WTC11 (cell line): ENCODE measurements at regions not wholly inside any gene's neighbourhood (a gene's known extent, or its start where the extent isn't known, plus 50 kb on each side); places are given as distances from the start of the nearest gene placed in this dataset.

Experiments
- ATAC-seq: fragments of 200-7000 bp; cut with Tn5 transposase; 2 replicates; pipeline ENCODE4 v1.10.0; 2021; ENCODE audit warnings: mild to moderate bottlenecking, moderate library complexity
- CTCF ChIA-PET: fragments of 300-600 bp; sonication (Branson Sonifier 250); formaldehyde crosslinking; loops from one replicate; lab custom pipeline; 2021; ENCODE audit warnings: antibody characterized with exemption; lab: Charles Lee
- POLR2A ChIA-PET: fragments of 350-600 bp; sonication (Branson Sonifier 250); formaldehyde crosslinking; loops from one replicate; lab custom pipeline; 2021; ENCODE audit warnings: antibody characterized with exemption; lab: Charles Lee
- DNase-seq: peaks from one replicate; pipeline ENCODE4 v3.0.0; 2021; ENCODE audit warnings: low spot score
- H3K27ac Mint-ChIP-seq: 2 replicates; pipeline ENCODE4 v1.8.0; 2021; ENCODE audit warnings: mixed read lengths
- H3K27me3 Mint-ChIP-seq: 2 replicates; pipeline ENCODE4 v1.8.0; 2021; ENCODE audit warnings: low read depth, mild to moderate bottlenecking, moderate library complexity, mixed read lengths
- H3K36me3 Mint-ChIP-seq: 2 replicates; pipeline ENCODE4 v1.8.0; 2021; ENCODE audit warnings: mixed read lengths
- H3K4me1 Mint-ChIP-seq: 2 replicates; pipeline ENCODE4 v1.8.0; 2022; ENCODE audit warnings: mixed read lengths
- H3K4me3 Mint-ChIP-seq: 2 replicates; pipeline ENCODE4 v1.8.0; 2021; ENCODE audit warnings: mild to moderate bottlenecking, moderate library complexity, mixed read lengths
- H3K9me3 Mint-ChIP-seq: 2 replicates; pipeline ENCODE4 v1.8.0; 2021; ENCODE audit warnings: mixed read lengths
- CREB1 ChIP-seq: sonication (generic); formaldehyde crosslinking; IDR thresholded peaks from 2 replicates; pipeline ENCODE4 v1.8.0; 2023; ENCODE audit warnings: mild to moderate bottlenecking, missing genetic modification reagents
- EMX1 ChIP-seq: fragments of 250-450 bp; sonication (Bioruptor Pico); IDR thresholded peaks from 2 replicates; pipeline ENCODE4 v1.8.0; 2021; ENCODE audit warnings: mild to moderate bottlenecking
- ETV6 ChIP-seq: sonication (generic); formaldehyde crosslinking; IDR thresholded peaks from 2 replicates; pipeline ENCODE4 v1.8.1; 2022; ENCODE audit warnings: mild to moderate bottlenecking, missing genetic modification reagents
- FOXJ3 ChIP-seq: sonication (generic); formaldehyde crosslinking; IDR thresholded peaks from 2 replicates; pipeline ENCODE4 v1.9.0; 2021; ENCODE audit warnings: missing genetic modification reagents, mild to moderate bottlenecking, borderline replicate concordance
- GRHL2 ChIP-seq: fragments of 250-450 bp; sonication (Bioruptor Pico); IDR thresholded peaks from 2 replicates; pipeline ENCODE4 v1.8.0; 2022; ENCODE audit warnings: mild to moderate bottlenecking, moderate library complexity; ENCODE audit not compliant: insufficient replicate concordance, severe bottlenecking
- GTF2I ChIP-seq: fragments of 250-450 bp; sonication (Bioruptor Pico); conservative IDR thresholded peaks from 2 replicates; pipeline ENCODE4 v1.4.0; 2021; ENCODE audit warnings: mild to moderate bottlenecking
- HMGA2 ChIP-seq: fragments of 250-450 bp; sonication (Bioruptor Pico); IDR thresholded peaks from 2 replicates; pipeline ENCODE4 v1.4.0; 2021; ENCODE audit warnings: mild to moderate bottlenecking, moderate library complexity
- NFE2L1 ChIP-seq: sonication (generic); formaldehyde crosslinking; IDR thresholded peaks from 2 replicates; pipeline ENCODE4 v1.8.1; 2023; ENCODE audit warnings: missing genetic modification reagents
- NFYB ChIP-seq: sonication (generic); formaldehyde crosslinking; conservative IDR thresholded peaks from 2 replicates; pipeline ENCODE4 v1.8.0; 2022; ENCODE audit warnings: low read depth, missing genetic modification reagents
- NR1H2 ChIP-seq: sonication (generic); formaldehyde crosslinking; IDR thresholded peaks from 2 replicates; pipeline ENCODE4 v1.9.0; 2021; ENCODE audit warnings: mild to moderate bottlenecking, moderate library complexity, missing genetic modification reagents
- RORB ChIP-seq: fragments of 250-450 bp; sonication (Bioruptor Pico); IDR thresholded peaks from 2 replicates; pipeline ENCODE4 v1.9.0; 2021; ENCODE audit warnings: mild to moderate bottlenecking
- TCF7 ChIP-seq: sonication (generic); formaldehyde crosslinking; IDR thresholded peaks from 2 replicates; pipeline ENCODE4 v1.8.0; 2022; ENCODE audit warnings: mild to moderate bottlenecking, low read depth, missing genetic modification reagents, moderate library complexity
- TEAD1 ChIP-seq: sonication (generic); formaldehyde crosslinking; IDR thresholded peaks from 2 replicates; pipeline ENCODE4 v1.8.0; 2022; ENCODE audit warnings: mild to moderate bottlenecking, missing genetic modification reagents
- ZNF317 ChIP-seq: sonication (generic); formaldehyde crosslinking; IDR thresholded peaks from 2 replicates; pipeline ENCODE4 v1.8.1; 2023; ENCODE audit warnings: low read depth, mild to moderate bottlenecking, moderate library complexity, missing genetic modification reagents, borderline replicate concordance
- ZNF396 ChIP-seq: fragments of 250-450 bp; sonication (Bioruptor Pico); IDR thresholded peaks from 2 replicates; pipeline ENCODE4 v1.8.0; 2021; ENCODE audit warnings: mild to moderate bottlenecking, moderate library complexity, borderline replicate concordance
- TF ChIP-seq, protein P1 (sequence below): fragments of 250-450 bp; sonication (Bioruptor Pico); IDR thresholded peaks from 2 replicates; pipeline ENCODE4 v1.9.0; 2021; ENCODE audit warnings: mild to moderate bottlenecking, borderline replicate concordance
- TF ChIP-seq, protein P2 (sequence below): sonication (generic); formaldehyde crosslinking; IDR thresholded peaks from 2 replicates; pipeline ENCODE4 v1.8.1; 2022; ENCODE audit warnings: low read depth, mild to moderate bottlenecking, moderate library complexity, missing genetic modification reagents, borderline replicate concordance
- TF ChIP-seq, protein P3 (sequence below): fragments of 250-450 bp; sonication (Bioruptor Pico); conservative IDR thresholded peaks from 2 replicates; pipeline ENCODE4 v1.9.0; 2021; ENCODE audit warnings: mild to moderate bottlenecking
- TF ChIP-seq, protein P4 (sequence below): sonication (generic); formaldehyde crosslinking; IDR thresholded peaks from 2 replicates; pipeline ENCODE4 v1.8.0; 2022; ENCODE audit warnings: mild to moderate bottlenecking, missing genetic modification reagents
- TF ChIP-seq, protein P5 (sequence below): fragments of 250-450 bp; sonication (Bioruptor Pico); IDR thresholded peaks from 2 replicates; pipeline ENCODE4 v2.1.2; 2022; ENCODE audit warnings: mild to moderate bottlenecking, moderate library complexity

DNA sequence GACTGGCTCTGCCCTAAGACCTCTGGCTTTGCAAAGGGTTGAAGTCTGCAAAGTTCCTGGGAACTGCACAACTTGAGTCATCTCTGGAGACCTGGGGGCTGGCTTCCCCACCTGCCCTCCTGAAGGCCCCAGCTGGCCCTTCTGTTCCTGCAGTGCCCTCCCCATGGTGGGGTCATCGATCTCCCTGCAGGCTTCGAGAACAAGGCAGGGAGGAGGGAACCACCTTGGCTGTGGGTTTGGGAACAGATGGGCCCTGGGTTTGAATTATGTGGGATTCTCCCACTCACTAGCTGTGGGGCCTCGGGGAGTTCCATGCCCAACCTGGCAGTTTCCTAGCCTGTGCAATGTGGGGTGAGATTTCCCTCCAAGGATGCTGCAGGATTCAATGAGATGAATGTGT, 310.2 kb downstream of the PTPRU start:
- TF ChIP-seq ZNF396 (CRISPR knock-in tag) (no peak), HMGA2 (CRISPR knock-in tag) (no peak), NFYB (CRISPR knock-in tag) (no peak), ETV6 (CRISPR knock-in tag) (no peak), FOXJ3 (CRISPR knock-in tag) (no peak), ZNF317 (CRISPR knock-in tag) (no peak), RORB (CRISPR knock-in tag) (no peak), NR1H2 (CRISPR knock-in tag) (no peak)
- TF ChIP-seq, protein P1, sequence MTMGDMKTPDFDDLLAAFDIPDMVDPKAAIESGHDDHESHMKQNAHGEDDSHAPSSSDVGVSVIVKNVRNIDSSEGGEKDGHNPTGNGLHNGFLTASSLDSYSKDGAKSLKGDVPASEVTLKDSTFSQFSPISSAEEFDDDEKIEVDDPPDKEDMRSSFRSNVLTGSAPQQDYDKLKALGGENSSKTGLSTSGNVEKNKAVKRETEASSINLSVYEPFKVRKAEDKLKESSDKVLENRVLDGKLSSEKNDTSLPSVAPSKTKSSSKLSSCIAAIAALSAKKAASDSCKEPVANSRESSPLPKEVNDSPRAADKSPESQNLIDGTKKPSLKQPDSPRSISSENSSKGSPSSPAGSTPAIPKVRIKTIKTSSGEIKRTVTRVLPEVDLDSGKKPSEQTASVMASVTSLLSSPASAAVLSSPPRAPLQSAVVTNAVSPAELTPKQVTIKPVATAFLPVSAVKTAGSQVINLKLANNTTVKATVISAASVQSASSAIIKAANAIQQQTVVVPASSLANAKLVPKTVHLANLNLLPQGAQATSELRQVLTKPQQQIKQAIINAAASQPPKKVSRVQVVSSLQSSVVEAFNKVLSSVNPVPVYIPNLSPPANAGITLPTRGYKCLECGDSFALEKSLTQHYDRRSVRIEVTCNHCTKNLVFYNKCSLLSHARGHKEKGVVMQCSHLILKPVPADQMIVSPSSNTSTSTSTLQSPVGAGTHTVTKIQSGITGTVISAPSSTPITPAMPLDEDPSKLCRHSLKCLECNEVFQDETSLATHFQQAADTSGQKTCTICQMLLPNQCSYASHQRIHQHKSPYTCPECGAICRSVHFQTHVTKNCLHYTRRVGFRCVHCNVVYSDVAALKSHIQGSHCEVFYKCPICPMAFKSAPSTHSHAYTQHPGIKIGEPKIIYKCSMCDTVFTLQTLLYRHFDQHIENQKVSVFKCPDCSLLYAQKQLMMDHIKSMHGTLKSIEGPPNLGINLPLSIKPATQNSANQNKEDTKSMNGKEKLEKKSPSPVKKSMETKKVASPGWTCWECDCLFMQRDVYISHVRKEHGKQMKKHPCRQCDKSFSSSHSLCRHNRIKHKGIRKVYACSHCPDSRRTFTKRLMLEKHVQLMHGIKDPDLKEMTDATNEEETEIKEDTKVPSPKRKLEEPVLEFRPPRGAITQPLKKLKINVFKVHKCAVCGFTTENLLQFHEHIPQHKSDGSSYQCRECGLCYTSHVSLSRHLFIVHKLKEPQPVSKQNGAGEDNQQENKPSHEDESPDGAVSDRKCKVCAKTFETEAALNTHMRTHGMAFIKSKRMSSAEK, result no peak
- TF ChIP-seq, all 79 proteins: peak for 0
- POLR2A ChIA-PET, result no interaction called here
- no peak for ATAC-seq
- Mint-ChIP-seq H3K36me3 (no peaks in the 10 kb centered on the region), H3K27ac (no peak overlapping the region), H3K27me3 (no peaks in the 10 kb centered on the region), H3K4me3 (no peak overlapping the region), H3K4me1 (peaks cover 10% of the 10 kb centered on the region), H3K9me3 (no peaks in the 10 kb centered on the region)
- CTCF ChIA-PET, result no interaction called here
- no peak for DNase-seq

DNA sequence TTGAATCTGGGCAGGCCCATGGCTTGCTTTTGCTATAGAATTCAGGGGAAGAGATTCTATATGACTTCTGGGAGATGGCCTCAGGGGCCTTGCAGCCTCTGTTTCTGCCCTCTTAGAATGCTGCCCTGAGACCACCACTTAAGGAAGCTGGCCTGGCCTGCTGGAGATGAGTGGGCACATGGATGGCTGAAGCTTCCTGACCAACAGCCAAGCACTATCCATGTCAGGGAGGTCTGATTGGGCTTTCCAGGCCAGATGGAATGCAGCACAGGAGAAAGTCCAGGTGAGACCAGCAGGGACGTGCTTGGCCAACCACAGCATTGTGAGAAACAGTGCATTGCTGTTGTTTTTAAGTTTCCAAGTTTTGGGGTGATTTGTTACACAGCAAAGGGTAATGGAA, 308.1 kb downstream of the PTPRU start:
- no peaks in the 10 kb centered on the region for H3K4me1 Mint-ChIP-seq
- H3K27me3 Mint-ChIP-seq, result no peaks in the 10 kb centered on the region
- ATAC-seq (no peak), DNase-seq (no peak)
- POLR2A ChIA-PET, result no interaction called here
- CTCF ChIA-PET, result no interaction called here
- H3K27ac Mint-ChIP-seq, result no peak overlapping the region
- H3K4me3 Mint-ChIP-seq, result no peak overlapping the region
- no peaks in the 10 kb centered on the region for H3K9me3 Mint-ChIP-seq
- H3K36me3 Mint-ChIP-seq, result no peaks in the 10 kb centered on the region
- TF ChIP-seq, protein P2, sequence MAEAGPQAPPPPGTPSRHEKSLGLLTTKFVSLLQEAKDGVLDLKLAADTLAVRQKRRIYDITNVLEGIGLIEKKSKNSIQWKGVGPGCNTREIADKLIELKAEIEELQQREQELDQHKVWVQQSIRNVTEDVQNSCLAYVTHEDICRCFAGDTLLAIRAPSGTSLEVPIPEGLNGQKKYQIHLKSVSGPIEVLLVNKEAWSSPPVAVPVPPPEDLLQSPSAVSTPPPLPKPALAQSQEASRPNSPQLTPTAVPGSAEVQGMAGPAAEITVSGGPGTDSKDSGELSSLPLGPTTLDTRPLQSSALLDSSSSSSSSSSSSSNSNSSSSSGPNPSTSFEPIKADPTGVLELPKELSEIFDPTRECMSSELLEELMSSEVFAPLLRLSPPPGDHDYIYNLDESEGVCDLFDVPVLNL (CRISPR knock-in tag), result no peak
- TF ChIP-seq GTF2I (CRISPR knock-in tag), result no peak
- no peak for TF ChIP-seq ETV6 (CRISPR knock-in tag)
- no peak for TF ChIP-seq GRHL2
- TF ChIP-seq, protein P3, sequence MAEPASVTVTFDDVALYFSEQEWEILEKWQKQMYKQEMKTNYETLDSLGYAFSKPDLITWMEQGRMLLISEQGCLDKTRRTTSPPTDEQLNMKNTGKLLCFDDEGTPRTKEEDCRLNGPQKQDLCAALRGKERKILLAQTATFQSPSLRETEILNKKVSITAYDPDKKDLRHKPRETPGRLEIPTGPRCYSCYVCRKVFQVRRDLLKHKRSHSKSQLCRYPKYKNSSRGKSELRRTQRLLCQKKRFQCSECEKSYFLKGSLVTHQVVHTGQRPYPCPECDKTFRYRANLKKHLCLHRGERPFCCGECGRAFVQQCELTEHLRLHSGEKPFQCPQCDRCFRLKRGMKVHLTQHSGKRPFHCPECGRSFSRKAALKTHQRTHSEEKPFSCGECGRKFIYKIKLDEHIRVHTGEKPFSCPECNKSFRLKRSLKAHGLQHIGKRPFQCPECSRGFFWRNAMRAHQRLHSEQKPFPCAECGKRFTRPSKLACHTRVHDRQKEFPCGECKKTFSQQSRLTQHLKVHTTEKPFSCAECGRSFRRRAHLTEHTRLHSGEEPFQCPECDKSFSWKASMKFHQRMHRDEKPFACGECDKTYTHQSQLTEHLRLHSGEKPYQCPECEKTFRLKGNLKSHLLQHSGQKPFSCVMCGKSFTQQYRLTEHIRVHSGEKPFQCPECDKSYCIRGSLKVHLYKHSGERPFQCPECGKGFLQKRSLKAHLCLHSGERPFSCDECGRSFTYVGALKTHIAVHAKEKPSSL (CRISPR knock-in tag), result no peak
- no peak for TF ChIP-seq CREB1 (CRISPR knock-in tag)
- no peak for TF ChIP-seq NFE2L1 (CRISPR knock-in tag)
- no peak for TF ChIP-seq TCF7 (CRISPR knock-in tag)
- no peak for TF ChIP-seq TEAD1 (CRISPR knock-in tag)
- TF ChIP-seq, protein P4, sequence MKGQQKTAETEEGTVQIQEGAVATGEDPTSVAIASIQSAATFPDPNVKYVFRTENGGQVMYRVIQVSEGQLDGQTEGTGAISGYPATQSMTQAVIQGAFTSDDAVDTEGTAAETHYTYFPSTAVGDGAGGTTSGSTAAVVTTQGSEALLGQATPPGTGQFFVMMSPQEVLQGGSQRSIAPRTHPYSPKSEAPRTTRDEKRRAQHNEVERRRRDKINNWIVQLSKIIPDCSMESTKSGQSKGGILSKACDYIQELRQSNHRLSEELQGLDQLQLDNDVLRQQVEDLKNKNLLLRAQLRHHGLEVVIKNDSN (CRISPR knock-in tag), result no peak
- no peak for TF ChIP-seq ZNF396 (CRISPR knock-in tag)
- no peak for TF ChIP-seq EMX1
- TF ChIP-seq, protein P5, sequence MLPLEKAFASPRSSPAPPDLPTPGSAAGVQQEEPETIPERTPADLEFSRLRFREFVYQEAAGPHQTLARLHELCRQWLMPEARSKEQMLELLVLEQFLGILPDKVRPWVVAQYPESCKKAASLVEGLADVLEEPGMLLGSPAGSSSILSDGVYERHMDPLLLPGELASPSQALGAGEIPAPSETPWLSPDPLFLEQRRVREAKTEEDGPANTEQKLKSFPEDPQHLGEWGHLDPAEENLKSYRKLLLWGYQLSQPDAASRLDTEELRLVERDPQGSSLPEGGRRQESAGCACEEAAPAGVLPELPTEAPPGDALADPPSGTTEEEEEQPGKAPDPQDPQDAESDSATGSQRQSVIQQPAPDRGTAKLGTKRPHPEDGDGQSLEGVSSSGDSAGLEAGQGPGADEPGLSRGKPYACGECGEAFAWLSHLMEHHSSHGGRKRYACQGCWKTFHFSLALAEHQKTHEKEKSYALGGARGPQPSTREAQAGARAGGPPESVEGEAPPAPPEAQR (CRISPR knock-in tag), result no peak
- TF ChIP-seq, all 79 proteins: peak for 0
